Stomach smooth muscle (tissue), 2 donors: ENCODE measurements at regions not wholly inside any gene's neighbourhood (a gene's known extent, or its start where the extent isn't known, plus 50 kb on each side); places are given as distances from the start of the nearest gene placed in this dataset.

ENCODE experiments used
- H3K27ac ChIP-seq: one replicate; pipeline ENCODE4 v1.7.0; 2013; ENCODE audit warnings: mild to moderate bottlenecking, low read length, inconsistent platforms
- H3K27me3 ChIP-seq, 2 donors: one replicate each; pipeline ENCODE4 v1.7.0; 2013; ENCODE audit warnings: low read length in 2 of 2; ENCODE audit not compliant: insufficient read depth in 2 of 2, control insufficient read depth in 1 of 2
- H3K36me3 ChIP-seq, 2 donors: one replicate each; pipeline ENCODE4 v1.7.0; 2013; ENCODE audit warnings: low read length in 2 of 2; ENCODE audit not compliant: control insufficient read depth in 2 of 2, insufficient read depth in 2 of 2
- H3K4me1 ChIP-seq: one replicate; pipeline ENCODE4 v1.7.0; 2013; ENCODE audit warnings: low read length; ENCODE audit not compliant: control insufficient read depth, insufficient read depth
- H3K4me3 ChIP-seq, 2 donors: one replicate each; pipeline ENCODE4 v1.7.0; 2013; ENCODE audit warnings: low read length in 2 of 2
- H3K9ac ChIP-seq, 2 donors: one replicate each; pipeline ENCODE4 v1.7.0; 2013; ENCODE audit warnings: low read length in 2 of 2, mild to moderate bottlenecking in 1 of 2
- H3K9me3 ChIP-seq, 2 donors: one replicate each; pipeline ENCODE4 v1.7.0; 2013; ENCODE audit warnings: low read length in 2 of 2; ENCODE audit not compliant: control insufficient read depth in 2 of 2
- donor health status: healthy.
- donor health status: Pancreatic carcinoma.

DNA sequence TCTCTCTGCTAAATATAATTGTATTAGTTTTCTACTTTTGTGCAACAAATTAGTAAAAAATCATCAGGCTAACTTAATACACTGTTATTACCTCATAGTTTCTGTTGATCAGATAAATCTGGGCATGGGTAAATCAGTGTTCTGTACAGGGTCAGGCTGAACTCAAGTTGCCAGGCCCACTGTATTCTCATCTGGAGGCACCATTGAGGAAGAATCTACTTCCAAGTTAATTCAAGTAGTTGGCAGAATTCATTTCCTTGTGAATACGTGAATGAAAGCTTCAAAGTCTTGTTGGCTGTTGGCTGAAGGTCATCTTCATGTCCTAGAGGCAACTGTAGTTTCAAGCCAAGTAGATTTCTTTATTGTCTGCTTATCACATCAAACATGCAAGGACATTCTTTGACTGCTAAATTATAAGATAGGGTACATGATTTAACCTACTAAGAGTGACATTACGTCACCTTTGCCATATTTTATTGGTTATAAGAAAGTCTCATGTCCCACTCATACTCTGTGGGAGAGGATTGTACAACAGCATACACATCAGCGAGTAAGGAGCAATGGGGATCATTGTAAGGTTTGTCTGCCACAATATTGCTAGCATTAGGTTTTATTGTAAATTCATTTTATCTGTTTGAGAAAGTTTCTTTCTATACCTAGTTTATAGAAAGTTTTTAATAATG is 1219.0 kb downstream of the ARAP2 start:
- Histone ChIP-seq H3K27me3 (no peaks in the 10 kb centered on the region), H3K9me3 (no peaks in the 10 kb centered on the region), H3K27ac (no peak overlapping the region), H3K9ac (no peak overlapping the region), H3K4me1 (no peaks in the 10 kb centered on the region), H3K4me3 (no peak overlapping the region), H3K36me3 (no peaks in the 10 kb centered on the region)

GRCh38 chr4:35038079-35038805 is 1206.1 kb downstream of the ARAP2 start:
- H3K4me3 ChIP-seq: no peak overlapping the region
- no peaks in the 10 kb centered on the region for H3K4me1 ChIP-seq
- H3K27me3 ChIP-seq: no peaks in the 10 kb centered on the region
- H3K9ac ChIP-seq: no peak overlapping the region
- no peaks in the 10 kb centered on the region for H3K36me3 ChIP-seq
- no peaks in the 10 kb centered on the region for H3K9me3 ChIP-seq
- H3K27ac ChIP-seq: no peak overlapping the region

- no peak overlapping the region for H3K27ac ChIP-seq
- no peaks in the 10 kb centered on the region for H3K9me3 ChIP-seq
- no peak overlapping the region for H3K9ac ChIP-seq
- H3K4me1 ChIP-seq: no peaks in the 10 kb centered on the region
- H3K27me3 ChIP-seq: no peaks in the 10 kb centered on the region
- H3K4me3 ChIP-seq: no peak overlapping the region
- H3K36me3 ChIP-seq: no peaks in the 10 kb centered on the region
Observed at GRCh38 chr4:35038845-35039244, 1205.5 kb downstream of the ARAP2 start.

- Histone ChIP-seq H3K9me3 (no peaks in the 10 kb centered on the region), H3K27me3 (no peaks in the 10 kb centered on the region), H3K27ac (no peak overlapping the region), H3K36me3 (no peaks in the 10 kb centered on the region), H3K4me1 (no peaks in the 10 kb centered on the region), H3K9ac (no peak overlapping the region), H3K4me3 (no peak overlapping the region)
Observed at GRCh38 chr4:35052546-35052945, 1191.8 kb downstream of the ARAP2 start.

DNA sequence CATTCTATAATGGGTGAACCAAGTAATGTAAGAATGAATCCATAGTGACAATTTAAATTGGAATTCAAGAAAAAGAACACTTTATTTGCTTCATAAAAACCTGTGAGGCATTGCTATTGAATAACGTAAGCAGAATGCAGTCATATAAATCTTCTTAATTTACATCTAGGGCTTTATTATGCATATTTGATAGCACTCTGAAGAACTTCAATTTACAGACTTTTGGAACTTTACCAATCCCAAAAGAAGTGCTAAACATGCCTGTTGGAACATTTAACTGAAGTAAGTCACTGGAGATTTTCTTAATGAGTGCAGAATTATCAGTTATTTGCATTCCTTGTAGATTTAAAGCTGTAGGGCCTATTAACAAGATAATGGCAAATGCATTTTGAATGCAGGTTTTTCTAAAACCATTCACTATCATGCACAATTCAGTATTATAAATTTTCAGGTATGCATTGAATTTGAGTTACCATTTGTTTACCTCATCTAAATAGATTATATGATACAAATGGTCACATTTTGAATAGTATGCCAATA is 1181.2 kb downstream of the ARAP2 start:
- Histone ChIP-seq H3K36me3 (no peaks in the 10 kb centered on the region), H3K27ac (no peak overlapping the region)

DNA sequence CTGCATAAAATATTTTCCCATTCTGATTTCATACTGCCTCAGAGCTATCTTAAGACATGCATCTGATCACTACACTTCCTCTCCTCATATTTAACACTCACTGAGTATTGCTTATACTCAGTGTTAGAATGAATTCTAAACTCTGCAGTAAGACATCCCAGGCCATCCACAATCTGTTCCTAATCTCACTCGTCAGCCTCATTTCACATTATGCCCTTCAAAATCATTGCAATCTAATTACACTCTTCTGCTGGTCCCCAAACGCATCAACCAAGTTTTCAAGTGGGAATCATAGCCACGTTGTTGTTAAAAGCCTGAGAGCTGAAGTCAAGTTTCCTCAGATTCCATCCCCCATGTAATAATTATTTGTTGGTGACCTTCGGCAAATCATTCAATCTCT is 1177.9 kb downstream of the ARAP2 start:
- Histone ChIP-seq H3K4me1 (no peaks in the 10 kb centered on the region), H3K9me3 (no peaks in the 10 kb centered on the region), H3K27me3 (no peaks in the 10 kb centered on the region), H3K9ac (no peak overlapping the region), H3K36me3 (no peaks in the 10 kb centered on the region), H3K4me3 (no peak overlapping the region), H3K27ac (no peak overlapping the region)

More for the DNA sequence above, 1181.2 kb downstream of the ARAP2 start:
- H3K4me3 ChIP-seq: no peak overlapping the region
- H3K4me1 ChIP-seq: no peaks in the 10 kb centered on the region
- no peaks in the 10 kb centered on the region for H3K27me3 ChIP-seq
- no peaks in the 10 kb centered on the region for H3K9me3 ChIP-seq
- H3K9ac ChIP-seq: no peak overlapping the region

- no peaks in the 10 kb centered on the region for H3K27me3 ChIP-seq
- H3K9me3 ChIP-seq: no peaks in the 10 kb centered on the region
- no peak overlapping the region for H3K9ac ChIP-seq
- no peaks in the 10 kb centered on the region for H3K36me3 ChIP-seq
- no peak overlapping the region for H3K4me3 ChIP-seq
- no peak overlapping the region for H3K27ac ChIP-seq
- H3K4me1 ChIP-seq: no peaks in the 10 kb centered on the region
Observed at GRCh38 chr4:35080799-35081198, 1163.5 kb downstream of the ARAP2 start.

GRCh38 chr4:35087218-35087617 is 1157.1 kb downstream of the ARAP2 start:
- no peaks in the 10 kb centered on the region for H3K36me3 ChIP-seq
- no peaks in the 10 kb centered on the region for H3K9me3 ChIP-seq
- H3K9ac ChIP-seq: no peak overlapping the region
- no peaks in the 10 kb centered on the region for H3K27me3 ChIP-seq
- H3K4me1 ChIP-seq: no peaks in the 10 kb centered on the region
- H3K4me3 ChIP-seq: no peak overlapping the region
- no peak overlapping the region for H3K27ac ChIP-seq

DNA sequence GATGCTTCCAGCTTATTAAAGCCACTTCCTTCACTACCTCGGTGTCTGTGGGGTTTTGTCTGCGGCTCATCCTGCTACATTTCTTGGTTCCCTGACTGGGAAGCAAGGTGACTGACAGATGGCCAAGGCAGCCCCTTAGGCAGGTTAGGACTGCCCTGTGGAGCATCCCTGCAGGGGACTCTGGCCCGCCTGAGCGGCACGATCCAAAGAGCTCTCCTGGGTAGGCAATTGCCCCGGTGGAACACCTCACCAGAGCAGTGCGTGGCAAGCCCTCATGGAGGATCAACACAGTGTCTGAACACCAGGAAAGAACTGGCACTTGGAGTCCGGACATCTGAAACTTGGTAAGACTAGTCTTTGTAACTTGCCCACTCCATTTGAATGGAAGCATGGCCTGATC is 1143.4 kb downstream of the ARAP2 start:
- Histone ChIP-seq H3K27ac (no peak overlapping the region), H3K27me3 (no peaks in the 10 kb centered on the region), H3K4me3 (no peak overlapping the region), H3K4me1 (no peaks in the 10 kb centered on the region), H3K9me3 (no peaks in the 10 kb centered on the region), H3K36me3 (no peaks in the 10 kb centered on the region), H3K9ac (no peak overlapping the region)

DNA sequence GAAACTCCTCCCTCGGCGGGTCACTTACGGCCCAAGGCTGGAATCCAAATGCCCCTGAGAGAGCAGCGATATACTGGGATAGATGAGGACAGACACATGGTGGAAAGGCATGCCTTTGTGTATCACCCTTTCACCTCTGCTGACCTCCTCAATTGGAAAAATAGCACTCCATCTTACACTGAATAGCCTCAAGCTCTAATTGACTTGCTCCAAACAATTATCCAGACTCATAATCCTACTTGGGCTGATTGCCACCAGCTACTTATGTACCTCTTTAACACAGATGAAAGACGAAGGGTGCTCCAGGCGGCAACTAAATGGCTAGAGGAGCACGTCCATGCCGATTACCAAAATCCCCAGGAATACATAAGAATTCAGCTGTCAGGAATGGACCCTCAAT is 1142.2 kb downstream of the ARAP2 start:
- no peaks in the 10 kb centered on the region for H3K36me3 ChIP-seq
- H3K4me1 ChIP-seq: no peaks in the 10 kb centered on the region
- no peak overlapping the region for H3K9ac ChIP-seq
- H3K27me3 ChIP-seq: no peaks in the 10 kb centered on the region
- no peak overlapping the region for H3K4me3 ChIP-seq
- H3K27ac ChIP-seq: no peak overlapping the region
- no peaks in the 10 kb centered on the region for H3K9me3 ChIP-seq

- no peak overlapping the region for H3K9ac ChIP-seq
- no peaks in the 10 kb centered on the region for H3K36me3 ChIP-seq
- H3K4me1 ChIP-seq: no peaks in the 10 kb centered on the region
- H3K4me3 ChIP-seq: no peak overlapping the region
- no peak overlapping the region for H3K27ac ChIP-seq
- no peaks in the 10 kb centered on the region for H3K9me3 ChIP-seq
- H3K27me3 ChIP-seq: no peaks in the 10 kb centered on the region
Observed at GRCh38 chr4:35105486-35105885, 1138.8 kb downstream of the ARAP2 start.
